ENCODE measurements at regions not wholly inside any gene's neighbourhood (a gene's known extent, or its start where the extent isn't known, plus 50 kb on each side); places are given as distances from the start of the nearest gene placed in this dataset.
"Not testable (repeated sequence)": the region's sequence is repeated elsewhere in the genome, so short reads cannot be mapped to it uniquely, and the experiment has no call there.

- not testable (repeated sequence) for TF ChIP-seq ZNF232 (CRISPR knock-in tag; IDR thresholded peaks at IDR 0.05); RELA (CRISPR knock-in tag; IDR thresholded peaks at IDR 0.05; ENCODE audit: borderline replicate concordance); NFYB (CRISPR knock-in tag; conservative IDR thresholded peaks at IDR 0.05; ENCODE audit: low read depth); MYBL2 (CRISPR knock-in tag; IDR thresholded peaks at IDR 0.05)
- TF ChIP-seq, protein P1, sequence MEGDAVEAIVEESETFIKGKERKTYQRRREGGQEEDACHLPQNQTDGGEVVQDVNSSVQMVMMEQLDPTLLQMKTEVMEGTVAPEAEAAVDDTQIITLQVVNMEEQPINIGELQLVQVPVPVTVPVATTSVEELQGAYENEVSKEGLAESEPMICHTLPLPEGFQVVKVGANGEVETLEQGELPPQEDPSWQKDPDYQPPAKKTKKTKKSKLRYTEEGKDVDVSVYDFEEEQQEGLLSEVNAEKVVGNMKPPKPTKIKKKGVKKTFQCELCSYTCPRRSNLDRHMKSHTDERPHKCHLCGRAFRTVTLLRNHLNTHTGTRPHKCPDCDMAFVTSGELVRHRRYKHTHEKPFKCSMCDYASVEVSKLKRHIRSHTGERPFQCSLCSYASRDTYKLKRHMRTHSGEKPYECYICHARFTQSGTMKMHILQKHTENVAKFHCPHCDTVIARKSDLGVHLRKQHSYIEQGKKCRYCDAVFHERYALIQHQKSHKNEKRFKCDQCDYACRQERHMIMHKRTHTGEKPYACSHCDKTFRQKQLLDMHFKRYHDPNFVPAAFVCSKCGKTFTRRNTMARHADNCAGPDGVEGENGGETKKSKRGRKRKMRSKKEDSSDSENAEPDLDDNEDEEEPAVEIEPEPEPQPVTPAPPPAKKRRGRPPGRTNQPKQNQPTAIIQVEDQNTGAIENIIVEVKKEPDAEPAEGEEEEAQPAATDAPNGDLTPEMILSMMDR (IDR thresholded peaks at IDR 0.05) = not testable (repeated sequence)
- TF ChIP-seq, protein P2, sequence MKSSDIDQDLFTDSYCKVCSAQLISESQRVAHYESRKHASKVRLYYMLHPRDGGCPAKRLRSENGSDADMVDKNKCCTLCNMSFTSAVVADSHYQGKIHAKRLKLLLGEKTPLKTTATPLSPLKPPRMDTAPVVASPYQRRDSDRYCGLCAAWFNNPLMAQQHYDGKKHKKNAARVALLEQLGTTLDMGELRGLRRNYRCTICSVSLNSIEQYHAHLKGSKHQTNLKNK (CRISPR knock-in tag; IDR thresholded peaks at IDR 0.05) = not testable (repeated sequence)
Observed at GRCh38 chr6:60763464-60764080, 1522.5 kb downstream of the KHDRBS2 start.
